ENCODE measurements at regions not wholly inside any gene's neighbourhood (a gene's known extent, or its start where the extent isn't known, plus 50 kb on each side); places are given as distances from the start of the nearest gene placed in this dataset.

GRCh38 chr5:138665261-138665660, 88.0 kb upstream of the CTNNA1 start:
- no peaks in the 10 kb centered on the region for H3K79me2 ChIP-seq (ENCODE audit: control insufficient read depth, insufficient read depth, low read length)
- no peak for TF ChIP-seq BMI1 (IDR thresholded peaks at IDR 0.05; ENCODE audit: borderline replicate concordance)
- no peak for TF ChIP-seq SUPT20H (IDR thresholded peaks at IDR 0.05; ENCODE audit: borderline replicate concordance, control insufficient read depth, low read depth, low read length)
- no peak for TF ChIP-seq MLLT1 (IDR thresholded peaks at IDR 0.05)
- no peak for TF ChIP-seq FOXM1 (IDR thresholded peaks at IDR 0.05; ENCODE audit: low read depth, low read length)
- no peak for TF ChIP-seq ZNF592 (IDR thresholded peaks at IDR 0.05)
- TF ChIP-seq HSF1 (IDR thresholded peaks at IDR 0.05; ENCODE audit: low read depth, low read length) = no peak
- TF ChIP-seq ZNF24 (IDR thresholded peaks at IDR 0.05) = no peak
- TF ChIP-seq MTA2 (IDR thresholded peaks at IDR 0.05; ENCODE audit: low read depth) = no peak
- TF ChIP-seq GABPA (IDR thresholded peaks at IDR 0.05; ENCODE audit: low read depth) = no peak
- ChIA-PET SMC1A (ENCODE audit: uncharacterized antibody, unreplicated experiment) (no interaction called here), CTCF (no interaction called here), RAD21 (ENCODE audit: unreplicated experiment) (no interaction called here), POLR2A (no interaction called here)
- H3K36me3 ChIP-seq (ENCODE audit: control insufficient read depth in 2 of 2, insufficient read depth in 2 of 2, low read length in 1 of 2) = no peaks in the 10 kb centered on the region
- WGBS (ENCODE audit: insufficient coverage, insufficient replicate concordance, low lambda C conversion rate, missing lambda C conversion rate) = 69% methylated on average over 5 of the region's 5 CpGs
- FAIRE-seq (no peak), DNase-seq (ENCODE audit: low read depth, low spot score) (no peak), ATAC-seq (no peak)
- no peak overlapping the region for H3K9ac ChIP-seq (ENCODE audit: control insufficient read depth, insufficient read depth, low read length)
- intact Hi-C loops (cut with micrococcal nuclease; ENCODE audit: unreplicated experiment) (no loop called here), in situ Hi-C loops (cut with MboI) (no loop called here)
- no peak overlapping the region for H3K27ac ChIP-seq (ENCODE audit: control insufficient read depth, insufficient read depth)
- H3K27me3 ChIP-seq (replicated peaks in 1 of 2; ENCODE audit: control insufficient read depth in 2 of 2, insufficient read depth in 2 of 2, low read length in 1 of 2) = no peaks in the 10 kb centered on the region; a peak in 1 of 4 replicates
- BruUV-seq (replicated peaks) = no TSS peak
- H2AFZ ChIP-seq (ENCODE audit: control insufficient read depth, low read depth, low read length) = no peak overlapping the region
- no peaks in the 10 kb centered on the region for H4K20me1 ChIP-seq (ENCODE audit: control insufficient read depth, insufficient read depth)
- no peaks in the 10 kb centered on the region for H3K9me3 ChIP-seq (replicated peaks; ENCODE audit: control insufficient read depth, insufficient read depth, low read length)
- H3K4me3 ChIP-seq = no peak overlapping the region
- peaks cover 16% of the 10 kb centered on the region for H3K4me1 ChIP-seq (ENCODE audit: control insufficient read depth, insufficient read depth, low read length)
- no peak overlapping the region for H3K4me2 ChIP-seq (ENCODE audit: control insufficient read depth, insufficient read depth)

All from GM12878 (cell line).